GM18511 (cell line): ENCODE measurements at regions not wholly inside any gene's neighbourhood (a gene's known extent, or its start where the extent isn't known, plus 50 kb on each side); places are given as distances from the start of the nearest gene placed in this dataset.
A peak's percentile ranks its signal among the peaks of the same experiment; 100 is the strongest.

ENCODE experiments used
- ATAC-seq: cut with Tn5 transposase; IDR thresholded peaks from one replicate; pipeline ENCODE4 v1.9.1; 2021; ENCODE audit warnings: mild to moderate bottlenecking, moderate library complexity; ENCODE audit not compliant: unreplicated experiment

DNA sequence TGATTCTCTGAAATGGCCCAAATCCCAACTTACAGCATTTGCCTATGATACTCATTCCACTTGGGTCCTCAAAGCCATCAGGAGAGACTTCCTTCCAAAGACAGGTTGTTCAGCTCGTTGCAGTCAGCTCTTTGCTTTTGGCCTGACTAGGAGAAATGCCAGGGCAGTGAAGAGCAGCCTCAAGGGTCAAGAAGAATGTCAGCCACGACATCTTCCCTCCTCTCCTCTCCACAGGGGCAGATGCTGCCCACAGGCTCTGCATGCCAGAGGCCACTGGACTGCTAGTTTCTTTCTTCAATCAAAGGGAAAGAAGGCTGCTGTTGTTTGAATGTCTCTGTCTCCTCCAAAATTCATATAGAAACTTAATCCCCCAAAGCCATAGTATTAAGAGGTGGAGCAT lies 201.7 kb upstream of the PFN2 start:
- no peak for ATAC-seq

- no peak for ATAC-seq
Measured at GRCh38 chr3:150170852-150171520, 200.3 kb upstream of the PFN2 start.

DNA sequence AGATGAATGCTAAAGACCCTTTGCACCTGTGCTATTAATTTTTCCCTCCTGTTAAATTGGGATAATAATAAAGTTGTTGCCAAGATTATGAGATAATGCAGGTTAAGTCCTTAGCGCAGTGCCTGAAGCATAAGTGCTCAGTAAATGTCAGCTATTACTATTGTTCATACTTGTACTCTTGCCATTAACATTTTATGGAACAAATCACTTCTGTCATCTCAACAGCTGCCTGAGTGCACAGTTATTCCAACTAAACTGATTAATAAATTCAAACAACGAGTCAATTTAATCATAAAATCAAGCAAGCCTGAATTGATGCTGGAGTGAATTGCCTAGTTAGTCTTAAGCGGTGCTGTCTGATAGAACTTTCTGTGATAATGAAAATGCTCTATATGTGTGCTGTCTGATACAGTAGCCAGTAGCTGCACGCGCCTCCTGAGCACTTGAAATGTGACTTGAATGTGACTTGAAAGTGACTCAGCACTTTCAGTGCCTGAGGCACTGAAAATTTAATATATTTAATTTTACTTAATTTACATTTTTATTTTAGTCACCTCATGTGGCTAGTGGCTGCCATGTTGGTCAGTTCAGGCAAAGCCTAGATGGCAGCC lies 198.7 kb upstream of the PFN2 start:
- no peak for ATAC-seq

- ATAC-seq: no peak
Measured at GRCh38 chr3:150168698-150169097, 198.0 kb upstream of the PFN2 start.

DNA sequence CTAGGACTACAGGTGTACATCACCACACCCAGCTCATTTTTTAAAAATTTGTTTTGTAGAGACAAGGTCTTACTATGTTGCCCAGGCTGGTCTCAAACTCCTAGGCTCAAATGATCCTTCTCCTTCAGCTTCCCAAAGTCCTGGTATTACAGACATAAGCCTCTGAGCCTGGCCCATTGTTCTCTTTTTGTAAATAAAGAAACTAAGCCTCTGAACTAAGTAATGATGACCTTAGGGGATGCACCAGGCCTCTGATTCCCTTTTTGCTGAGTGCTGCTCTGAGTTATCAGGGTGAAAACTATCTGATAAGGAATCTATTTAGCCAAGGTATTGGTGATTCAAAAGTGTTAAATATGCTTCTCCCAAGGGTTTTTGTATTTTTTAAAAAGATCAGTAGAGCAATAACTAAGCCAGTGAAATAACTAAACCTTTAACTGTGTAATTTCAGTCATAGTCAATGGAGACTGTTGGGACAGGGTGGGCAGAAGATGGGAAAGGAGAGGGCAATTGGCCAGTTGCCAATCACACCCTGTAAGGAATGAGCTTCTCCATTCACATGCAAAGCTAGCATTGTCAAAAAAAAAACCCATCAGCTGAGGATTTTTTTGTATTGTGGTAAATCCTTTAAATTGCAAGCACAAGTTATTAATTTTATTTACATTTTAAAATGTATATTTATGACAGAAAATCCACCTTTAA lies 194.8 kb upstream of the PFN2 start:
- ATAC-seq: no peak

DNA sequence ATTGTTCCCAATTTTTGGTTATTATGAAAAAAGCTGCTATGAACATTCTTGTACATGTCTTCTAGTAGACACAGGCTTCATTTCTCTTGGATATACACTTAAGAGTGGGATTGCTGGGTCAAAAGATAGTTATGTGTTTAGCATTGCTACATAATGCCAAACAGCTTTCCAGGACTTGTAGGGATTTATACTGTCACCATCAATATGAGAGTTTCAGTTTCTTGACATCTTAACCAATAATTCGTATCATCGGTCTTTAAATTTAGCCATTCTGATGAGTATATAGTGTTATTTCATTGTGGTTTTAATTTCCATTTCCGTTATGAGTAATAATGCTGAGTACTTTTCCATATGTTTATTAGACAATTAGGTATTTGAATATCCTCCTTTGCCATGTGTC lies 190.3 kb upstream of the PFN2 start:
- no peak for ATAC-seq

DNA sequence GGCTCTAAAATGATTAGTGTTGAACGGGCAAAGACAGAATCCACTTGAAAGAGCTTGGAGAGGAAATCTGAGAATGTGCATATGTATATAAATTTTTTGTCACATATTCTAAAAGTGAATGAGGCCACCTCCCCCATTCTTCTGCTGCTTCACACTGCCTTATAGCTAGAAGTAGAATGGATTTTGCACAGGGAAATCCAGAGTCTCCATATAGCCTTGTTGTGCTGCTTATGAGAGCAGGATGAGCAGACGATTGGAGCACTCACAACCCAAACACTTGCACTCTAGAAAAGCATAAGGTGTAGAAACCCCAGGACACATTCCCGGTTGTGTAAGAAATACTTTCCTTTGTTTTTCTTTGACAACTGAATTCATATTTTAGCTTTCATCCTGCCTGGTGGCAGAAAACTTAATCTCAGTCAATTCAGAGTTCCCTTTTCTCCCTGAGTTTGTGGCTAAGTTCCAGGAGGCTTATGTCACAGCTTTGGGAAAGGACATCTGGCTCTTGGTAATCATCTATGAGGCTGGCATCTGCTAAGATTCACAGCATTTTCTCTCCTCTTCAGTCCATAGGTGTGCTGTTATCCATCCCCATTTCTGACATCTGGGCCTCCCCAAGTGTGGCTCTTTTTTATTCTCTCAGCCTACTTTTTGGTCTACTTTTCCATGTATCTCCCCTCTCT lies 188.4 kb upstream of the PFN2 start:
- no peak for ATAC-seq

GRCh38 chr3:150152567-150152966 lies 181.9 kb upstream of the PFN2 start:
- ATAC-seq: no peak

DNA sequence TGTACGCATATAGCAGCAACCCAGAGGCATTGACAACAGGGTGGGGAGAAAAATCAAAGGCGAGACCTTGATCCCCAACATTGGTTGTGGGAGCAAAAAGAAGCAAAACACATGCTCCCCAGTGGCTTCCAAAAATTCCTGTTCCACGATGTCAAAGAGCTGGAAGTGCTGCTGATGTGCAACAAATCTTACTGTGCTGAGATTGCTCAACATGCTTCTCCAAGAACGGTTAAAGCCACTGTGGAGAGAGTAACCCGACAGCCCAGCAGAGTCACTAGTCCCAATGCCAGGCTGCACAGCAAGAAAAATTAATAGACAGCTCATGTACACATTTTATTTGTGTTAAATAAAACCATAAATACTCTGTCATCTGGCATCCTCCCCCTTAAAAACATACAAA lies 179.9 kb upstream of the PFN2 start:
- ATAC-seq: no peak

- no peak for ATAC-seq
Measured at GRCh38 chr3:150149651-150150051, 179.0 kb upstream of the PFN2 start.

DNA sequence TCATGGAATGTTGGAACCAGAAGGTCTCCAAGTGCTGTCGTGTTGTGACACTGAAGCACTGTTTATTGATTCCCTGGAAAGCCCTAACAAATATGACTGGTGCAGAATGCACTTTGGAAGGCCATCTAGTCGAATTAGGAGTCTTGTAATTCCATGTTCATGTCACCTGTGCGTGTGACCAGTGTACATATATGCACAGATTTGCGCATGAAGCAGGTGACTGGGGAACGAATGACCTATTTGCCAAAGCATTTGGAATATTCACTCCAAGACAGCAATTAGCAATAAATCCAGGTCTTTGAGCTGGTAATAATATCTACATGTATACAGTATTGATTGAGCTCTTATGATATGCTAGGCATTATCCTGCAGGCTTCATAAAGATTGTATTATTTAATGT lies 177.5 kb upstream of the PFN2 start:
- no peak for ATAC-seq

DNA sequence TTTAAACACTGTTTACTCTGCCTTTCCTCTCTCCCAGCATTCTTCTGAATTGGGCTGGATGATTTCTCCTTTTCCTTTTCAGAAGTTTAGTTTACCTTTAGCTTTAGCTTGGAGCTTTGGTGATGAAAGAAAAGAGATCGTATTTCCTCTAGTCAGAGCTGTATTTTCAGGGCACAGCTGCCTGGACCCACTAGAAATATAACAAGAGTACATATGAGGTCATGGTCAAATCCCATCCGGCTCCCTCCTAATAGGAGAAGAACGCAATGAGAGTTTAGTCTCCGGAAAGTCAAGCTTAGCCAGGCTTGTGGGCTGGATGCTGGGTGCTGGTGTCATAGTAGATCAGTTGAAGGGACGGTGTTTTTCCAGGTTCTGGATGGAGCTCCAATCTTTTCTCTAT lies 177.1 kb upstream of the PFN2 start:
- ATAC-seq: no peak

DNA sequence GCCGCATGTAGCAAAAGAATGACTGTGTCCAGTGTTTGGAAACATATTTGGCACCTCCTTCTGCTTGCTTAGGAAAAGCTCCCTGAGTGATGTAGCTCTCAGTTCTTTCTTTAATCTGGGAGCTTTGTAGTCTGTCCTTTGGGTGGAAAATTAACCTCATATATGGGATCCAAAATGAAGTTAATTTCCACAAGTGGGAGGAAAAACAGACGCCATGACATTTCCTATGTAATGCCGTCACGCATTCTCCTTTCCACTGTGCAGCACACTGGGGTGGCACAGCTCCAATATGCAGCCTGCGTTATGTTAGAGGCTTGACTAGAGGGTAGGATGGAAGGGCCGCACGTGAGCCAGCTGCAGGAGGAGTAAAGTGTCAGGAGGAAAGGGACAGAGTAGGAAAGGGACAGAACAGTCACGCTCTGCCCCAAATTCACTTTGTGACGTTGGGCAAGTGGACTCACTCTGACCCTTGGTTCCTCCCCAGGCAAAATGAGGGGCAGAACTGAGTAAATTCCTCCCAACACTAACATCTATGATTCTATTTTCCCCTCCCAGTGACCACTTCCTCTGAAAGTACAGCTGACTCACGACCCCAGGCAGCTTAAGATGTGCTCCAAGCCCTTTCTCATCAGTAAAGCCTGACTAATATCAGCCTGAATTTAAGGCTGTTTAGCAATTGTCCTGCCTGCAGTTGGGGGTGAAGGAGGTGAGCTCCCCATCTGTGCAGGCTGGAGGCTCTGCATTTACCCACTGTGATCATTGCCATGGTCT lies 176.5 kb upstream of the PFN2 start:
- peak; percentile 77 for ATAC-seq

DNA sequence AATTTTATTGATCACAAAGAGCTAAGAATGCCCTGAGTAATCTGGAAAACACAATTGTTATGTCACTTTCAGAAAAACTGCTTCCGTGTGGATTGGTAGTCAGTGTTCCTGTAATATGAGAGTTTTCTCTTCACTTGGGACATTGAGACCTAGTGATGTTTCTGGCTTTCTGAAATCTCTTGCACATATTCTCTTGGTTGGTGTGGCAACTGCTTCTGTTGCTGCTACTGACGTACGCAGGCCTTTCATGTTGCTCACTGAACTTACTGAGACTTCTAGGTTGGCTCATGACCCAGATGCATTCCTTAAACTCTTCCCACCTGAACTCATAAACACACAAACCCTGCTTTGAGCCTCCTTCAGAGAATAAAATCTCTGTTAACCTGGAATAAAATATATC lies 175.0 kb upstream of the PFN2 start:
- no peak for ATAC-seq

DNA sequence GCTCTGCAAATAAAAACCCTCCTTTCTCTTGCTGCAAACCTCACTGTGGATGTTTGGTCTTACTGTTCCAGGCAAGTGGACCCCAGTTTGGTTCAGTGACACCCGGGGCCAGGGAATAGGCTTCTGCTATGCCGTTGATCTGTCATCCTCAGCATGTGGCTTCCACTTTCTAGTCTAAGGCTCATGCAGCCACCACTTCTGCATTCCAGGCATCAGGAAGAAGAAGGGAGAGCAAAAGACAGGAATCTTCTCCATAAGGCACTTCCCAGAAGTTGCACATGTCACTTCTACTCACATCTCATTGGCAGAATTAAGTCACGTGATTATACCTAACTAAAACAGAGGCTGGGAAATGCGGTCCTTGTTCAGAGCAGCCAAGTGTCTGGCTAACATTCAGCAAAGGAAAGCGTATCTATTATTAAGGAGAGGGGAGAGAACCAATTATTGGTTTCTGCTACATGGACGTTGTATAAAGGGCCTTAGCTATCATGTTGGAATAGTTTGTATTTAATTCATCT lies 173.6 kb upstream of the PFN2 start:
- no peak for ATAC-seq

DNA sequence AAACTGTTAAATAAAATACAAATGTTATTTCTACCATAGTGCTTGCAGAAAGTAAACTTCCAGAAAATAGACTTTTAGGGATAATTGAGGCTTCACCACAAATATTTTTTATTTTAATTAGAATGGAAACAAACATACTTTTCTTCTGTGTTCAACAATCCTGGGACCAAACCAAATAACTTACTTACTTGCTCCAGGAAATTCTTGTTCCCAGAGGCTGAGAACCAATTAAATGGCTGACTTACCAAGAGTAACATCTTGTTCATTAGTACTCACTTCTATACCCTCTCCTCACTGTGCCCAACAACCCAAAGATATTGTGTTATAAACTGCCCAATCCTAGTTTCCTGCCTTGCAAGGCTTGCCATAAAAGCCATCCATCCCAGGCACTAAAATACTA lies 172.2 kb upstream of the PFN2 start:
- no peak for ATAC-seq

DNA sequence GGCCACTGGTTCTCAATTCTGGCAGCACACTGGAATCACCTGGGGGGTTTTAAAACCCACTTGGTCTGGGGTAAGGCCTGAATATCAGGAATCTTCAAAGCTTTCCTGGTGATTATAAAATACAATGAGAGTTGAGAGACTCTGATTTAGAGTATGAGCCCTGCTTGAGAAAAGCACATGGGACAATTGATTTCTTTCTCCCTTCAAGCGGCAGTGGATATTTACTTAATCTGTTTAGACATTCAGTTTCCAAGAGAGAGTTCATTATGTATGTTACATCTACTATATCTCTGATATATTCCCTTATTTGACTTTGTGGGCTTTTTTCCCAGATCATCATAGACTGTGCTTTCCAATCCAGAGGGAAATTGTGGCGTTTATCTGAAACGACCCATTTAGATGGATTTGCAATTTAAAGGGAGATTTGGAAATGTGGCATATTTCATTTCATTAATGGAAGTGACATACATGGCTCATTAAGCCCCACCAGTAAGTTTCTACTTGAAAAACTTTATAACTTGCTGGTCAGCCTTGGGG lies 171.2 kb upstream of the PFN2 start:
- no peak for ATAC-seq

DNA sequence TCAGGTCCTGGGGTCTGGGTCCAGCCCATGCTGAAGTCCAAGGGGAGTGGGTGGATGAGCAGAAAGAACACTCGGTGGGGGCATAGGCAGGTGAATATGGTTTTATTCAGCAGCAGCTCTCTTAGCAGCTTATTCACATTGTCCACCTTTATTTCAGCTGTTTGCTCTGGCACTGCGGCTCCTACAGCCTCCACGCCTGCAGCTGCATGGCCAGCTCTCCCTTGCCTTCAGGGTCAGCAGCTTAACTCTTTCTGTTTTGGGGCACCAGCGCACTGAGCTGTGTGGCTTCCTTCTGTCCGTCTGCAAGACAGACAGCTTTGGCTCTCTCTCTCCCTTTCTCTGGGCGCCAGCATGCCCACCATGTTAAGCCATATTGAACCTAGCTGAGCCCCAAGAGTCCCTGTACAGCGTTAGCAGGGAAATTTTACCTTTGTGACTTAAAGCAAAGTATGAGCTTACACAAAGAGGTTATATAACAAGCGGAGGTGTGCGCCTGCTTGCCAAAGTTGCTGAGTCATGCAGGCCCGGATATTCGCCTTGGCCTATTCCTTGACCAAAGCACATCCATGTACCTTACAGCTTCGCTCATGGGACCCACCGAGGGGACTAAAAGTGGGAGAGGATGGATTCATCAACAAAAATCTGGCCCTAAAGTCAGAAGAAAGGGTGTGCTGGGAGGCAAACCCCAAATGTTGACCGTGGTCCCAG lies 170.1 kb upstream of the PFN2 start:
- no peak for ATAC-seq

DNA sequence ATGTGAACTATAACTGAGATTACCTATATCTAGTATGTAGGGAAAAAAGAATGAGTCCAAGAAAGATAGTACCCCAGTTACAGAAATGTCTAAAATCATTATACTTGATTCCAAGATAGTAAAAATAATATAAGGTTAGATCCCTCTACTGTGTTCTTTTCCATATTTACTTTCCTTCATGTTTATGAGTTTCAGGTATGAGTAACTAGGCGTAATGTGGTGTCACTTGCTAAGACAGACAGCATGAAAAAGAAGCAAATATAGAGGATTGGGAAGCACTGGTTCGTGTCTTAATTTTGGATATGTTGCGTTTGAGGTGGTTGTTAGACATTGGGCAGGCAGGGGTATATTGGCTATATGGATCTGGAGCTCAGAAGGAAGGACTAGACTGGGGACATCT lies 168.1 kb upstream of the PFN2 start:
- no peak for ATAC-seq

GRCh38 chr3:150136242-150136641 lies 165.5 kb upstream of the PFN2 start:
- ATAC-seq: no peak
